B cell (primary cell): ENCODE measurements at regions not wholly inside any gene's neighbourhood (a gene's known extent, or its start where the extent isn't known, plus 50 kb on each side); places are given as distances from the start of the nearest gene placed in this dataset.

ENCODE experiments used
- CTCF ChIP-seq: fragments of 200-600 bp; IDR thresholded peaks from one replicate; pipeline ENCODE4 v1.8.0; 2022; ENCODE audit warnings: antibody characterized with exemption, mild to moderate bottlenecking
- EZH2 ChIP-seq: IDR thresholded peaks from 2 replicates; pipeline ENCODE4 v1.6.1; 2012; ENCODE audit warnings: borderline replicate concordance, low read depth, mild to moderate bottlenecking, moderate library complexity, low read length; ENCODE audit not compliant: insufficient read depth, poor library complexity, severe bottlenecking

DNA sequence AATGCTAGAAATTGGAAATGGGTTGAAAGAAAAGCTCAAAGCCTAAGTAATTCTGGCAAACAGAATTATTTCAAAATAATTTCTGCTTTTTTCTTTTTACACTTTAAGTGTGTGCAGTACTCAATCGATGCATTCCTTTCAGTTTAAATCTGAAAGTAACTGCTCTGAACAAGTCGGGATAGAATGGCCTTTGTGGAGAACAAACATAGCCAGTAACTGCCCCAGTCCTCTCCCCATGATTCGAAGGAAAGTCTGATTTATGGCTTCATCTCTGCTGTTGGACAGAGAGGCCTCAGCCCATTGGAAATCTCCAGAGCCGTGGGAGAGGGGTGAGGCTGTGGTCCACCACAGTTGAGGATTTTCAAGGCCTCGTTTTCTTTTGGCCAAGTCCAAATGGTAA, 174.0 kb upstream of the TLL1 start:
- TF ChIP-seq CTCF (no peak), EZH2 (no peak)
